ENCODE measurements at regions not wholly inside any gene's neighbourhood (a gene's known extent, or its start where the extent isn't known, plus 50 kb on each side); places are given as distances from the start of the nearest gene placed in this dataset.

GRCh38 chr18:78396077-78396476 is 583.5 kb upstream of the SALL3 start:
- no peak for DNase-seq

- no peak for DNase-seq
Observed at GRCh38 chr18:78396756-78397155, 582.9 kb upstream of the SALL3 start.

DNA sequence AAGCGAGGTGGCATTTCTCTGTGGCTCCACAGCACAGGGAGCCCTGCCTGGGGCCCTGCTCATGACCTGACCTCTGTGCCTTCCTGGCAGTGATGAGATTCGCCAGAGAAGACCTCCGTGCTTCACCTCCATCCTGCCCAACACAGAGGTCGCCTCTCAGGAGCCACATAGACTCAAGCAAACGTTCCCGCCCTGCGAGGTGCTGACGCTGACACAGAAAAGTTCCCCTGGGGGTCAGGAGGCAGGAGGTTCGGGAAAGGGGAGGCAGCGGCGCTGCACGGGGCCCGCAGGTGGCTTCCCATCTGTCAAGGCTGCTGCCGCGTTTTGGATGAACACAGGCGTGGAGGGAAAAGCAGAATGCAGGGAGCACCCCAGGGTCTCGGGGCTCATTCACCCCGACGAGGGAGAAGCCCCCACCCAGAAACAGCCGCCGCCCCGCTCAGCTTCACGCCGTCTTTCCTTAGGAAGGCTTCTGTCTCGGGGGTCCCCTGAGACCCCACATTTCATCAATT is 579.6 kb upstream of the SALL3 start:
- DNase-seq, result no peak

- DNase-seq, result no peak
Observed at GRCh38 chr18:78402440-78402839, 577.2 kb upstream of the SALL3 start.

- no peak for DNase-seq
Observed at GRCh38 chr18:78402966-78403365, 576.7 kb upstream of the SALL3 start.

DNA sequence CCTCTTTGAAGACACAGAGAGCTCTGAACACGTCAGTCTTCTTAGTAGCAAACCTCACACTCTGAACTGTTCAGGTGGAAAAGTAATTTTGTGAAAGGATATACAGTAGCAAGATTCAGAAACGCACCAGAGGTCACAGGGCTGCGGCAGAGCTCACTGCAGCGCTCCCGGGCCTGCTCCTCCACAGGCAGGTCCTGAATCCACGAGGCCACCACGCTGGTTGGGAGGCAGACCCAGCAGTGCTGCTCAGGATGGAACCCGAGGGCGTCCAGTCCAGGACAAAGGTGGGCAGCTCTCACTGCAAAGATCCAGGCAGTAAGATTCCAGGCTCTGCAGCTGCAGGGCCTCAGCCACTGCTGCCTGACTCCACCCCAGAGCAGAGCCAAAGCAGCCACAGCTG is 576.2 kb upstream of the SALL3 start:
- DNase-seq, result no peak

- no peak for DNase-seq
Observed at GRCh38 chr18:78405763-78406162, 573.9 kb upstream of the SALL3 start.

- no peak for DNase-seq
Observed at GRCh38 chr18:78406743-78407465, 572.7 kb upstream of the SALL3 start.

GRCh38 chr18:78407466-78407844 is 572.2 kb upstream of the SALL3 start:
- DNase-seq, result no peak

GRCh38 chr18:78408623-78409022 is 571.0 kb upstream of the SALL3 start:
- DNase-seq, result no peak

DNA sequence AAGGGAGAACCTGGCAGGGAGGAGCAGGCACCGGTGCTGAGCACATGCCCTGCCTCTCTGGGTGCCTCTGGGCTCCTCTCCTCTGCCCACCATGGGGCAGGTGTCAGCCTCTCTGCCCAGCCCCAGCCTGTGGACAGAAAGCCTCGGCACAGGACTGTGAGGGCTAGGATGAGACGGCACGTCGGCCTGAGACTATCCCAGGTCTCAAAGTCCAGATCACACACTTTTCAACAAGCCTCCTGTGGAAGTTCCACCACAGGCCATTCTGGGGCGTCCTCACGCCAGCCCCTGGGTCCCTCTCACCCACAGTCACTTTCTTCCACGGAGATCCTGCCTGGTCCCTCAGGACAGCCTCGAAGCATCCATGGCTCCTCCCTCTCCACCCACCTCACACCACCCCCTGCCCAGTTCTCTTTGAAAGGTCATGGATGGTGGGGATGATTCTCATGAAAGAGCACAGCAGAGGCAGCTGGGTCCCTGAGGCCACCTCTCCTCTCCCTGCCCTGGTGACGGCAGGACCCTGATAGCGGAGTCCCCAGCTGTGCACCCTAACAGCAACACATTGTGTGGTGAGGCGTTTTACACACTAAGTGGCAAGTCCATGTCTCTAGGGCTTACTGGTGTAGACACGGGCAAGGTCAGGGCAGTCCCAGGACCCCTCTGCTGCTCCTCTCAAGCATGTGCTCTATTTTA is 569.4 kb upstream of the SALL3 start:
- no peak for DNase-seq

GRCh38 chr18:78411539-78411938 is 568.1 kb upstream of the SALL3 start:
- no peak for DNase-seq

DNA sequence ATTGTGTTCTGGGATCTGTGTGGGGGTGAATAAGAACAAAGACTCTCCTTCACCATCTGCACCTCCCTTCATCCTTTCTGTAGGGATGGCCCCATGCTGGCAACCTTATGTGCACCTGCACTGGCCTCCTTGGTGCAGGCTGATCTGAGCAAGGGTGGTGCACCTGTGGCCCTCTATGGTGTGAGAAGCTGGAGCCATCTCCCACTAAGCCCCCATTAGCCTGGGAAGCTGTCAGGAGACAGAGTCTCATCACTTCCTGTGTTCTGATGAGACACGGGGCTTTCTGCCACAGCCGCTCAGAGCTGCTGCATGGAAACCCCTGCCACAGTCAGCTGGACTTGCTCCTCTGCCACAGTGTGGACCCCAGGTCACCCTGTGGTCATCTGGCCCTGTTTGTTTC is 565.3 kb upstream of the SALL3 start:
- no peak for DNase-seq

- DNase-seq, result no peak
Observed at GRCh38 chr18:78416853-78417252, 562.8 kb upstream of the SALL3 start.

DNA sequence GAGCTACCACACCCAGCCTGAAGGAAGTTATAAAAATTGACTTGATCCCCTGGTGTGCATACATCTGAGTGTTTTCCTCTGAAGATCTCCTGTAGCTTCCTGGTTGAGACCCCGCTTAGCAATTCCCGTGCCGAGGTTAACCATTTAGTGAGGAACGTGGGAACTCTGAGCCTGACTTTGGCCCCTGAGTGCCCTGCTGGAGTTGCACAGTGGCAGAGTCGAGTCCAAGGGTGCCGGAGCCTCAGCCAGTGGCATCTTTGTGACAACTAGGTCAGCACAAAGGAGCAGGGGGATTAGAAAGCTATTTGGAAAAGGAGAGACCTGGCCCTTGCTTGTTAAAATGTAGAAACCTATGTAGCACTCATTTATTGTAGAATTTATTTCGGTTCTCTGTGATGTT is 561.2 kb upstream of the SALL3 start:
- DNase-seq, result no peak

DNA sequence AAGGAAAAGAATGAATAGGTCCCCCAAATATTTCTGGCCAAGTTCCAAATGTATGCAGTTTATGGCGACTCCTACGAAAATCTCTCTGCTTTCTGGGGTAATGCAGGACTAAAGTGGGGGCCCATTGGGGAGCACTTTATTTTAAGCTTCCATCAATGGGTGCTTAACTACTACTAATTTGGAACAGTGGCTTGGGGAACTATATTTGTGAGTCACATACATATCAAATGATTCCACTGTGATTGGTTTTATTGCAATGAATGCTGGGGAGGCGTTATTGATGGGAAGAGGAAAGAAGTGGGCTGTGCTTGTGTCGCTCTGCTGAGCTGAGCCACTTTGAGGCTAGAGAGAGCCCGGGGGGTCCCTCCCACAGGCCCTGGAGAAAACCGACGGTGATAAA is 560.4 kb upstream of the SALL3 start:
- no peak for DNase-seq

DNA sequence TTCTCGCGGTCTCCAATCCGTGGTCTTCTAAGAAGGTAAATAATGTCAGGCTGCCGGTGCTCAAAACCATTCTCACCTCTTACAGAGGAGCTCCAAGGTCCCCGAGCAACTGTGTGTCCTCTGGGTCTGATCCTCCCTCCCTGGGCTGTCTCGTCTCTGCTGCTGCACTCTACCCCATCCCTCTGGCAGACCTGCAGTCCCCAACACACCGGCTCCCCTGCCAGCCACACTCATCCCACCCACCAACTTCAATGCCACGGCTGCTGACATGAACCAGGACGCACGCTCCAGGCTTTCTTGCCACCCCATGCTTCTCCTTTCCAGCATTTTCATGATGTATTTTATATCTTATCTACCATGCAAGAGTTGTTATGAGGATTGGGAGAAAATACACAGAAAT is 559.5 kb upstream of the SALL3 start:
- no peak for DNase-seq

GRCh38 chr18:78421392-78421791 is 558.2 kb upstream of the SALL3 start:
- no peak for DNase-seq

GRCh38 chr18:78422336-78422735 is 557.3 kb upstream of the SALL3 start:
- DNase-seq, result no peak

- DNase-seq, result no peak
Observed at GRCh38 chr18:78423811-78424210, 555.8 kb upstream of the SALL3 start.

GRCh38 chr18:78424403-78425018 is 555.1 kb upstream of the SALL3 start:
- DNase-seq, result no peak

DNA sequence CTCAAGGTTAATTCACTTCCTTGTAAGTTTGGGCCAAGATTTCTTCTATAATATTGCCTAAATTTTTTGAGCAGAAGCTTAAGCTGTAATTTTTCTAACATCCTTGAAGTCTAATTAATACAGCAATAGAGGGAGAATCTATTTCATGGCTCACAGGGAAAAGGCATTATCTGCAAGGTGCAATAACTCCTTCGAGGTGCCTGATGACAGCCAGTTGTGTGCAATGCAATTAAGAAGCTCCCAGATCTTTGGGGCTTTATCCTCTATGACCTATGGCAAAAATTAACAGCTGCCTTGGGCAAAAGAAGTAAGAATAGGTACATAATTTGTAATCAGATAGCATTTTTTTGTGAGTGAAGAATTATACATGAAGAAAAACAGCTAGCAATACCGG is 554.6 kb upstream of the SALL3 start:
- DNase-seq, result no peak

DNA sequence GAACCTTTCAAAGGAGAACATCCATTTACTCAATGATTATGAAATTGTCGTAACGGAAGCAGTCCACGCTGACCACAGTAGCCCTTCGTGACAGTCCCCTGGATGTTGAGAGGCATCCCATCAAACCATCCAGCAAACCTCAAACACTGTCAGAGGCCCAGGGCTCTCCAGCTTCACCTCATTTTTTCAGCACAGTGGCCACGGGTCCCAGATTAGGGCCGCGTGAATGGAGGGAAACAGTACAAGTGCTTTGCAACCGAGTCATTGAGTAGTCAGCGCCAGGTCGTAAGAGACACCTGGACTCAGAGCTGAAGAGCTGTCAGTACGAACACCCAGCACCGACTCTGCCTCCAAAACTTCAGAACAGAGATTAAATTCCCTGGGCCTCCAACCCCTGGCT is 552.5 kb upstream of the SALL3 start:
- no peak for DNase-seq

All from NCI-H187 (cell line).